HEK293T (cell line): ENCODE measurements at regions not wholly inside any gene's neighbourhood (a gene's known extent, or its start where the extent isn't known, plus 50 kb on each side); places are given as distances from the start of the nearest gene placed in this dataset.

Source experiments
- FOXA1 ChIP-seq: fragments of 450-650 bp; IDR thresholded peaks from 2 replicates; pipeline ENCODE4 v1.6.1; 2016; ENCODE audit warnings: mild to moderate bottlenecking
- LEF1 ChIP-seq: fragments of 450-650 bp; IDR thresholded peaks from 2 replicates; pipeline ENCODE4 v1.6.1; 2017; ENCODE audit warnings: mild to moderate bottlenecking, borderline replicate concordance
- ZNF384 ChIP-seq: fragments of 450-650 bp; IDR thresholded peaks from 2 replicates; pipeline ENCODE4 v1.6.1; 2016

- no peak for TF ChIP-seq LEF1
- TF ChIP-seq ZNF384, result no peak
- no peak for TF ChIP-seq FOXA1
These were observed 472.9 kb upstream of the AKR1E2 start for GRCh38 chr10:4353059-4353655.
